Neural progenitor cell (in vitro differentiated cells): ENCODE measurements at regions not wholly inside any gene's neighbourhood (a gene's known extent, or its start where the extent isn't known, plus 50 kb on each side); places are given as distances from the start of the nearest gene placed in this dataset.

Source experiments
- CTCF ChIP-seq: fragments of 200-600 bp; sonication (generic); IDR thresholded peaks from 2 replicates; pipeline ENCODE4 v1.5.1; 2017; ENCODE audit warnings: antibody characterized with exemption, mild to moderate bottlenecking
- EZH2 ChIP-seq: fragments of 200-600 bp; sonication (generic); IDR thresholded peaks from 2 replicates; pipeline ENCODE4 v1.6.1; 2017; ENCODE audit warnings: antibody characterized with exemption, mild to moderate bottlenecking, moderate library complexity
- EZH2phosphoT487 ChIP-seq: fragments of 200-600 bp; sonication (generic); IDR thresholded peaks from 2 replicates; pipeline ENCODE4 v1.6.1; 2017; ENCODE audit warnings: antibody characterized with exemption

- no peak for TF ChIP-seq CTCF
- TF ChIP-seq EZH2, result no peak
- no peak for TF ChIP-seq EZH2phosphoT487
Measured at GRCh38 chr6:169854813-169855212, 103.4 kb downstream of the ERMARD start.
